GM06990 (cell line): ENCODE measurements at regions not wholly inside any gene's neighbourhood (a gene's known extent, or its start where the extent isn't known, plus 50 kb on each side); places are given as distances from the start of the nearest gene placed in this dataset.

Source experiments
- DNase-seq: peaks from one replicate; pipeline ENCODE4 v3.0.0-alpha.2; 2011; ENCODE audit not compliant: insufficient read length; ENCODE audit errors: extremely low read depth
- H3K27me3 ChIP-seq: replicated peaks from 2 replicates; pipeline ENCODE4 v1.6.0; 2011; ENCODE audit warnings: low read length; ENCODE audit not compliant: control insufficient read depth, insufficient read depth
- H3K36me3 ChIP-seq: 2 replicates; pipeline ENCODE4 v1.5.1; 2011; ENCODE audit warnings: low read length; ENCODE audit not compliant: control insufficient read depth, insufficient read depth
- H3K4me3 ChIP-seq: replicated peaks from 2 replicates; pipeline ENCODE4 v1.5.1; 2011; ENCODE audit warnings: low read depth, mild to moderate bottlenecking, control low read depth, low read length
- TF ChIP-seq, protein P1 (sequence below): IDR thresholded peaks from 2 replicates; pipeline ENCODE4 v1.5.1; 2011; ENCODE audit warnings: low read length, control low read depth, mild to moderate bottlenecking, inconsistent platforms; ENCODE audit not compliant: insufficient read depth, poor library complexity, severe bottlenecking

DNA sequence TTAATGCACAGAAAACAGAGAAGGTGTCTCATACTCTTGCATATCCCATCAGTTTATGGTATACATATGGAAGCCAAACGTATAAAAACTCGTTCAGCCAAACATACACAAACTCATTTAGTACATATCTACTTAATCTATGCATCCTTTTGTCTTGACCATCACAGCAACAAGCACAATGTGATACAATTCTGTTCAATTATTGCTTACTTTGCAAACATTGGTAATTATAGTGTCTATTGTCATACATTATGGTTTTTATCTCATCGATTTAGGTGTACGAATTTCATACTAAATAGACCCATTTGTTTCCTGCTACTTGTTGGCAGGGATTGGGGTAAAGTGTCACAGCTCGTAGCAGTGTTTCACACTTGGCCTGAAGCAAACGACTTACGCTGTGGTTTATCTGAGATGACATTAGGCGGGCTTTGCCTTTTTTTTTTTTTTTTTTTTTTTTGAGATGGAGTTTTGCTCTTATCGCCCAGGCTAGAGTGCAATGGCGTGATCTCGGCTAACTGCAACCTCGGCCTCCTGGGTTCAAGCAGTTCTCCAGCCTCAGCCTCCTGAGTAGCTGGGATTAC lies 425.9 kb upstream of the JARID2 start:
- no peaks in the 10 kb centered on the region for H3K27me3 ChIP-seq
- TF ChIP-seq, protein P1, sequence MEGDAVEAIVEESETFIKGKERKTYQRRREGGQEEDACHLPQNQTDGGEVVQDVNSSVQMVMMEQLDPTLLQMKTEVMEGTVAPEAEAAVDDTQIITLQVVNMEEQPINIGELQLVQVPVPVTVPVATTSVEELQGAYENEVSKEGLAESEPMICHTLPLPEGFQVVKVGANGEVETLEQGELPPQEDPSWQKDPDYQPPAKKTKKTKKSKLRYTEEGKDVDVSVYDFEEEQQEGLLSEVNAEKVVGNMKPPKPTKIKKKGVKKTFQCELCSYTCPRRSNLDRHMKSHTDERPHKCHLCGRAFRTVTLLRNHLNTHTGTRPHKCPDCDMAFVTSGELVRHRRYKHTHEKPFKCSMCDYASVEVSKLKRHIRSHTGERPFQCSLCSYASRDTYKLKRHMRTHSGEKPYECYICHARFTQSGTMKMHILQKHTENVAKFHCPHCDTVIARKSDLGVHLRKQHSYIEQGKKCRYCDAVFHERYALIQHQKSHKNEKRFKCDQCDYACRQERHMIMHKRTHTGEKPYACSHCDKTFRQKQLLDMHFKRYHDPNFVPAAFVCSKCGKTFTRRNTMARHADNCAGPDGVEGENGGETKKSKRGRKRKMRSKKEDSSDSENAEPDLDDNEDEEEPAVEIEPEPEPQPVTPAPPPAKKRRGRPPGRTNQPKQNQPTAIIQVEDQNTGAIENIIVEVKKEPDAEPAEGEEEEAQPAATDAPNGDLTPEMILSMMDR = no peak
- no peak for DNase-seq

DNA sequence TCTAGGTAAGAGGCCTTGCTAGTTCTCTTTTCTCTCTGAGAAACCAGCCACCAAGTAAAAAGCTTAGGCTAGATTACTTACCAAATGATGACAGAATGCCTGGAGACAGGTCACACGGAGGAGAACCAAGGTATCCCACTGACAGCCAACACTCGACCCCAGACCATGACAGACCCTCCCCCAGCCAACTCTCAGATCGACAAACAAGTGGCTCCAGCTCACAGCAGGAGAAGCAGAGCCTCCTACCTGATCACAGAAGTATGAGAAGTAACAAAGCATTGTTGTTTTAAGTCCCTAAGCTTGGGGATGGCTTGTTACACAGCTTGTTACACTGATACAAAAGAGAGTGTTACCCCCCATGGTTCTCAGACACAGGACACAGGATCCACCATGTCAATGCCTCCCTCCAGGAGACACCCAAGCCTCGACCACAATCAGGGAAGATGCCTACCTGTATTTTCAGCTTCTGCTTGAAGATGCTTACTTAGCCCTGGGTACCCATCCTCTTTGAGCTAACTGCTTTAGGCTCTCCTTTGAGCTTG lies 423.8 kb upstream of the JARID2 start:
- Histone ChIP-seq H3K27me3 (no peaks in the 10 kb centered on the region), H3K4me3 (no peak overlapping the region), H3K36me3 (no peaks in the 10 kb centered on the region)
- TF ChIP-seq, protein P1 = no peak
- no peak for DNase-seq

More for the DNA sequence above, 425.9 kb upstream of the JARID2 start:
- Histone ChIP-seq H3K4me3 (no peak overlapping the region), H3K36me3 (no peaks in the 10 kb centered on the region)

DNA sequence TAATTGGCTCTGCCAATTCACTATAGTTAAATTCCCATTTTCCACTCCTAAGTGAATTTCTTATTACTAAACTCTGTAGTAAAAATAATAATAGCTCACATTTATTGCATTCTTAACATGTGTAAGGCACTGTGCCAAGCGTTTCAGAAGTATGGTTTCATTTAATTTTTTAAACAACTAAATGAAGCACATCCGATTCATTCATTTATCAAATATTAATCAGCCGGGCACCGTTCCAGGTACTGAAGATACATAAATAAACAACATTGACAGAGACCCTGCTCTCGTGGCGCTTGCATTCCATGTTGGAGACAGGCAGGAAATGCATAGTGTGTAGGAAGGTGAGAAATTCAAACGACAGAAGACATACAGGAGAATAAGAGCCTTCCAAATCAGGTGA lies 423.2 kb upstream of the JARID2 start:
- Histone ChIP-seq H3K36me3 (no peaks in the 10 kb centered on the region), H3K4me3 (no peak overlapping the region), H3K27me3 (no peaks in the 10 kb centered on the region)
- DNase-seq = no peak
- TF ChIP-seq, protein P1 = no peak

DNA sequence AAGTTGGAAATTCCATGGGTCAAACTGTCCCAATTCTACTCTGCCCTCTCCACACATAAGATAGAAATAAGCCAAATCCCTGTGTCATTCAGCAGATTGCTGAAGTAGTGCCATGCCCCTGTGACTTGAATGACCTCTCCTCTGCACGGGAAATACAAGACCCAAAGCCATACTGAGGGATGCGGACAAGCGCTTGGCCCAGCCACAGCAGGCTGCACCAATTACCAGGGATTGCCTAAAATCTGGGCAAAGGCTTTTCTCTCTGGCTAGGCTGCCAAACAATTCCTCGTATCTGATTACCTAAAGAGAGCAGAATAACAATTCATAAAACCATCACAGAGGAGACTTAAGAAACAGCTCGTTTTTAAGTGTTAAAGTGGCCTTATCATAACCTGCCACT lies 421.8 kb upstream of the JARID2 start:
- Histone ChIP-seq H3K27me3 (no peaks in the 10 kb centered on the region), H3K36me3 (no peaks in the 10 kb centered on the region), H3K4me3 (no peak overlapping the region)
- TF ChIP-seq, protein P1 = no peak
- no peak for DNase-seq

DNA sequence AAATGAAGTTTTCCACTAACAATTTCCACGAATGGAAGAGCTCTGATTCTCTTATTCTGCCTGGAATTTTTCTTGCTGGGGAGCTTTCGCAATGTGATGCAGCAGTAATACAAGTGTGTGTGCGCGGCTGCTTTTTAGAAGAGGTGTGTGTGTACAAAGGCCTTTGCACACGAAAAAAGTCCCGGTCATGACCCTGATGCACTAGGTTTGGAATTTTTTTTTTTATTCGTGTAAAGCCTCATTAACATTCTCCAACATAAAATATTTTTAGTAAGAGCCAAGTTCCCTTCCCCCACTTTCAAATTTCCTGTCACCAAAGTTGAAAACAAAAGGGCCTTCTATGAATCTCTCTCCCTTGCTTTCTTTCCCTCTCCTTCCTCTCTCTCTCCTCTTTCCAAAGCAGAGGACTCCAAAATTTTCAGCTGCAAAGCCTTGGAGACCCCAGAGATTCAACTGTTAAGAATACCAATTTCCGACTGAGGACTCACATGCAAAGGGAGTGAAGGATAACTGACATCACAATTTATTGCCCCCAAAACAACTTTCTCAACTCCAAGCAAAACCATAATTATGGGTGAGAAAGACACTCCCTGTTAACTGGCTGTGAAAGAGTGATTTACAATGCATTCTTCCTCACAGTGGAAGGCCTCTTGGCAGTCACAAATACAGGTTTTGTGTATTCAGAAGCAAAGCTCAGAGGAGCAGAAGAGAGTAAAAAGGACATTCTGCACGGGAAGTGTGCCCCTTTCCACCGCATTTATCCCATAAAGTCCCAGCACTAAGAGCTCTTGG lies 421.2 kb upstream of the JARID2 start:
- DNase-seq = no peak
- no peak overlapping the region for H3K4me3 ChIP-seq

More for the DNA sequence above, 421.2 kb upstream of the JARID2 start:
- TF ChIP-seq, protein P1 = no peak
- H3K36me3 ChIP-seq = no peaks in the 10 kb centered on the region
- no peaks in the 10 kb centered on the region for H3K27me3 ChIP-seq
